ENCODE measurements at regions not wholly inside any gene's neighbourhood (a gene's known extent, or its start where the extent isn't known, plus 50 kb on each side); places are given as distances from the start of the nearest gene placed in this dataset.

DNA sequence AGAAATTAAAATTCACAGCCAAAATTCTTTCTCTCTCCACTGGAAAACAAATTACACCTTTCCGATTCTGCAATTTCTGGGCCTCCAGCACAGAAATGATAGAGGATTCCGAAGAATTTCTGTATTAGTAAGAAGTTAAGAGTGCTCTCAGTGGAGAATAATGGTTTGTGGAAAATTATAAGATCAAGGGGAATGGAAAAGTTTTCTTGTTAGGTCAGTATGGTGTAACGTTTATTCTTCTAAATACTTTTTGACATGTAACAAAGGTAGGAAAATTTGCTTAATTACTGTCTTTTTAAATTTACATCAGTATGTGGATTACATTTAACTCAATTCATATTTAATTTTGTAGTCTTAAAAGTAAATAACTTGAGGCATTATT is 288.3 kb upstream of the NFE2L3 start:
- Histone ChIP-seq H3K79me2 (ENCODE audit: low read length) (no peaks in the 10 kb centered on the region), H3K4me2 (ENCODE audit: low read length) (no peak overlapping the region), H3K27me3 (ENCODE audit: low read length) (peaks cover 49% of the 10 kb centered on the region), H3K9me2 (replicated peaks; ENCODE audit: low read length) (no peaks in the 10 kb centered on the region), H4K20me1 (ENCODE audit: low read length) (no peaks in the 10 kb centered on the region), H3F3A (ENCODE audit: low read length, unreplicated experiment) (no peaks in the 10 kb centered on the region), H3K36me3 (ENCODE audit: low read depth, low read length) (no peaks in the 10 kb centered on the region), H3K9me3 (ENCODE audit: low read length) (no peaks in the 10 kb centered on the region), H3K9ac (ENCODE audit: low read length) (no peak overlapping the region), H3K27ac (ENCODE audit: low read length) (no peak overlapping the region), H3K4me1 (ENCODE audit: insufficient read depth, low read length) (peaks cover 3% of the 10 kb centered on the region; the same call in 1 of the 2 replicates), H3K4me3 (ENCODE audit: low read length) (no peak overlapping the region), H2AFZ (ENCODE audit: low read length) (no peak overlapping the region)
- TF ChIP-seq EZH2phosphoT487 (IDR thresholded peaks at IDR 0.05; ENCODE audit: borderline replicate concordance, low read length) = no peak
- TF ChIP-seq, protein P1, sequence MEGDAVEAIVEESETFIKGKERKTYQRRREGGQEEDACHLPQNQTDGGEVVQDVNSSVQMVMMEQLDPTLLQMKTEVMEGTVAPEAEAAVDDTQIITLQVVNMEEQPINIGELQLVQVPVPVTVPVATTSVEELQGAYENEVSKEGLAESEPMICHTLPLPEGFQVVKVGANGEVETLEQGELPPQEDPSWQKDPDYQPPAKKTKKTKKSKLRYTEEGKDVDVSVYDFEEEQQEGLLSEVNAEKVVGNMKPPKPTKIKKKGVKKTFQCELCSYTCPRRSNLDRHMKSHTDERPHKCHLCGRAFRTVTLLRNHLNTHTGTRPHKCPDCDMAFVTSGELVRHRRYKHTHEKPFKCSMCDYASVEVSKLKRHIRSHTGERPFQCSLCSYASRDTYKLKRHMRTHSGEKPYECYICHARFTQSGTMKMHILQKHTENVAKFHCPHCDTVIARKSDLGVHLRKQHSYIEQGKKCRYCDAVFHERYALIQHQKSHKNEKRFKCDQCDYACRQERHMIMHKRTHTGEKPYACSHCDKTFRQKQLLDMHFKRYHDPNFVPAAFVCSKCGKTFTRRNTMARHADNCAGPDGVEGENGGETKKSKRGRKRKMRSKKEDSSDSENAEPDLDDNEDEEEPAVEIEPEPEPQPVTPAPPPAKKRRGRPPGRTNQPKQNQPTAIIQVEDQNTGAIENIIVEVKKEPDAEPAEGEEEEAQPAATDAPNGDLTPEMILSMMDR (conservative IDR thresholded peaks at IDR 0.05; ENCODE audit: low read depth, low read length) = no peak
- no peak for TF ChIP-seq EZH2 (IDR thresholded peaks at IDR 0.05; ENCODE audit: low read length, unreplicated experiment)
- no TSS peak for BruUV-seq (replicated peaks)
- CTCF ChIA-PET = no interaction called here
- POLR2A ChIA-PET (ENCODE audit: unreplicated experiment) = no interaction called here
- ATAC-seq (no peak), DNase-seq (no peak)
- intact Hi-C loops (cut with micrococcal nuclease) = loop anchor here (5.0 kb wide), 1 partner anchor 89 kb away; no protein-coding TSS in a partner anchor

DNA sequence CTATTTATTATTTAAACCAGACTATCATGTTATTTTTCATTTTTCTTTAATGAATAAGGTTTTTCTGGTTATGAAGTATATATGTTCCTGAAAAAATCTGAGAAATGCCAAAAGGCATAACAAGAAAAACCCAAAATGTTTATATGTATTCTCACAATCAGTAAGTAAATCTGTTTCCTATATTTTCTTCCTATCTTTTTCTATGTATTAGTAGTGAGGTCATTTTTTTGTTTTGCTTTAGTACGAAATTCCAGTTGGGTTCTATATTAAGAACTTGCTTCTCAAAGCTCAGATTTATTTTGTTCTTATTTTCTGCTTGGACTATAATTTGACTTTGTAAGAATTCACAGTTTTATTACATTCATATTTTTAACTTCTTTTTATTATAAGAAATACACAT is 287.5 kb upstream of the NFE2L3 start:
- Histone ChIP-seq H3K9me2 (replicated peaks; ENCODE audit: low read length) (no peaks in the 10 kb centered on the region), H3K4me2 (ENCODE audit: low read length) (no peak overlapping the region), H3K79me2 (ENCODE audit: low read length) (no peaks in the 10 kb centered on the region), H3K4me3 (ENCODE audit: low read length) (no peak overlapping the region), H4K20me1 (ENCODE audit: low read length) (no peaks in the 10 kb centered on the region), H3K9ac (ENCODE audit: low read length) (no peak overlapping the region), H2AFZ (ENCODE audit: low read length) (no peak overlapping the region), H3K4me1 (ENCODE audit: insufficient read depth, low read length) (peaks cover 3% of the 10 kb centered on the region; the same call in 1 of the 2 replicates), H3K27me3 (ENCODE audit: low read length) (peaks cover 57% of the 10 kb centered on the region), H3F3A (ENCODE audit: low read length, unreplicated experiment) (no peaks in the 10 kb centered on the region), H3K9me3 (ENCODE audit: low read length) (no peaks in the 10 kb centered on the region), H3K27ac (ENCODE audit: low read length) (no peak overlapping the region), H3K36me3 (ENCODE audit: low read depth, low read length) (no peaks in the 10 kb centered on the region)
- ChIA-PET POLR2A (ENCODE audit: unreplicated experiment) (no interaction called here), CTCF (no interaction called here)
- TF ChIP-seq EZH2phosphoT487 (IDR thresholded peaks at IDR 0.05; ENCODE audit: borderline replicate concordance, low read length) (no peak), EZH2 (IDR thresholded peaks at IDR 0.05; ENCODE audit: low read length, unreplicated experiment) (no peak)
- TF ChIP-seq, protein P1 (conservative IDR thresholded peaks at IDR 0.05; ENCODE audit: low read depth, low read length) = no peak
- no peak for DNase-seq
- no TSS peak for BruUV-seq (replicated peaks)
- ATAC-seq = no peak
- intact Hi-C loops (cut with micrococcal nuclease) = loop anchor here (5.0 kb wide), 1 partner anchor 88 kb away; no protein-coding TSS in a partner anchor

DNA sequence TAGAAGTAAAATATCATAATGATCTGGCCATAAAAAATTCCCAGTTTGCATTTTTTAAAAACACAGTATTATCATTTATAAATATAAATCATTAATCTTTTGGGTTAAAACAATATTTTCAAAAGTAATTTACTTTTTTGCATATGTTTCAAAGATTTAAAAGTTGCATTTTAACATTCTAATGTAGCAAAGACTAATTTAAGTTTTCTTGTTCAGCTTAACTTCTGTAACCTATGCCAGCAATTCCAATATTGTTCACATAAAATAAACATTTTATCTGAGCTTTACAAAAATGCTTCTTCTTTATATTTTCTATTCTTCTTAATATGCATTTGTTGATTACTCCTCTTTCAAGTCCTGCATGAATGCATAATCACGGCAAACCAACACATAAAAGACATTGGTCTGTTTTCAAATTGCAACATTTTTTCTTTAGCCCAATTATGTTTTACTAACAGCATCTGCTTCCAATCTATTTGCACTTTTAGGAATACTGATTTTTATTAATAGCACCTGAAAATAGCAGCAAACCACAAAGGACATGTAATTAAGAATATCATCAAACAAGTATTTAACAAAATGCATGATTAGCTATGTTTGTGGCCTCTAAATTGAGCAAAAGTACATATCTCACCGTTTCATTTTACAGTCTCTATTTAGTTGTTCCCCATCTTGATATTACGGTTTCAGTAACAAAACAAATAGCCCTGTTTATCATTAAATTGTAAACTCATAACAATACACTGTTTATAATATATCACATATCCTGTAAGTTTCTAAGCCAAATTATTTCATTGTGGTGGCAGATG is 286.9 kb upstream of the NFE2L3 start:
- Histone ChIP-seq H4K20me1 (ENCODE audit: low read length) (no peaks in the 10 kb centered on the region), H3F3A (ENCODE audit: low read length, unreplicated experiment) (no peaks in the 10 kb centered on the region), H3K27ac (ENCODE audit: low read length) (no peak overlapping the region), H3K36me3 (ENCODE audit: low read depth, low read length) (no peaks in the 10 kb centered on the region), H3K4me3 (ENCODE audit: low read length) (no peak overlapping the region), H3K9me2 (replicated peaks; ENCODE audit: low read length) (no peaks in the 10 kb centered on the region), H3K9me3 (ENCODE audit: low read length) (no peaks in the 10 kb centered on the region), H3K79me2 (ENCODE audit: low read length) (no peaks in the 10 kb centered on the region), H3K4me2 (ENCODE audit: low read length) (no peak overlapping the region), H3K27me3 (ENCODE audit: low read length) (peaks cover 63% of the 10 kb centered on the region), H3K4me1 (ENCODE audit: insufficient read depth, low read length) (peaks cover 3% of the 10 kb centered on the region; the same call in 1 of the 2 replicates), H2AFZ (ENCODE audit: low read length) (no peak overlapping the region), H3K9ac (ENCODE audit: low read length) (no peak overlapping the region)
- BruUV-seq (replicated peaks) = no TSS peak
- intact Hi-C loops (cut with micrococcal nuclease) = loop anchor here (5.0 kb wide), 1 partner anchor 87 kb away; no protein-coding TSS in a partner anchor
- CTCF ChIA-PET = no interaction called here
- POLR2A ChIA-PET (ENCODE audit: unreplicated experiment) = interaction anchor here (0.7 kb wide), 1 partner anchor 946 kb away, joined by 4 read pairs; no protein-coding TSS in a partner anchor
- DNase-seq (no peak), ATAC-seq (no peak)
- TF ChIP-seq EZH2 (IDR thresholded peaks at IDR 0.05; ENCODE audit: low read length, unreplicated experiment) (no peak), EZH2phosphoT487 (IDR thresholded peaks at IDR 0.05; ENCODE audit: borderline replicate concordance, low read length) (no peak)
- TF ChIP-seq, protein P1 (conservative IDR thresholded peaks at IDR 0.05; ENCODE audit: low read depth, low read length) = no peak

All from PC-3 (cell line).